ENCODE measurements at regions not wholly inside any gene's neighbourhood (a gene's known extent, or its start where the extent isn't known, plus 50 kb on each side); places are given as distances from the start of the nearest gene placed in this dataset.
A peak's percentile ranks its signal among the peaks of the same experiment; 100 is the strongest.

- Histone ChIP-seq H3K36me3 (no peaks in the 10 kb centered on the region), H3K4me1 (peaks cover 17 to 40% (median 33%) of the 10 kb centered on the region in 4 donors), H3K27ac (peak overlapping the region in 2 of 4 donors; percentile 59 to 68), H3K27me3 (no peaks in the 10 kb centered on the region), H3K4me3 (no peak overlapping the region), H3K9me3 (no peaks in the 10 kb centered on the region)
- no peak for TF ChIP-seq CTCF (IDR thresholded peaks at IDR 0.05)
- no peak for ATAC-seq (ENCODE audit: low FRiP score in 2 of 2)
- no peak for DNase-seq
Observed at GRCh38 chr12:92079054-92079385, 66.6 kb downstream of the BTG1 start.

- Histone ChIP-seq H3K9me3 (no peaks in the 10 kb centered on the region), H3K27ac (peak overlapping the region in 1 of 4 donors; percentile 68), H3K36me3 (no peaks in the 10 kb centered on the region), H3K4me1 (peaks cover 17 to 40% (median 33%) of the 10 kb centered on the region in 4 donors), H3K4me3 (no peak overlapping the region), H3K27me3 (no peaks in the 10 kb centered on the region)
- WGBS, 2 donors: 70 to 79% methylated on average over 4 of the region's 4 CpGs
- DNase-seq: no peak
- ATAC-seq (ENCODE audit: low FRiP score in 2 of 2): peak in 1 of 2 donors; percentile 90
- TF ChIP-seq CTCF (IDR thresholded peaks at IDR 0.05) (no peak), POLR2AphosphoS5 (IDR thresholded peaks at IDR 0.05) (no peak), POLR2A (IDR thresholded peaks at IDR 0.05) (no peak), EP300 (IDR thresholded peaks at IDR 0.05) (no peak)
Observed at GRCh38 chr12:92078167-92079053, 67.2 kb downstream of the BTG1 start.

- Histone ChIP-seq H3K27ac (peak overlapping the region in 1 of 4 donors; percentile 20), H3K36me3 (no peaks in the 10 kb centered on the region), H3K9me3 (no peaks in the 10 kb centered on the region), H3K4me1 (peaks cover 17 to 40% (median 33%) of the 10 kb centered on the region in 4 donors), H3K4me3 (no peak overlapping the region), H3K27me3 (no peaks in the 10 kb centered on the region)
- ATAC-seq (ENCODE audit: low FRiP score in 2 of 2) (no peak), DNase-seq (no peak)
- TF ChIP-seq POLR2A (IDR thresholded peaks at IDR 0.05) (no peak), CTCF (IDR thresholded peaks at IDR 0.05) (no peak), EP300 (IDR thresholded peaks at IDR 0.05) (no peak), POLR2AphosphoS5 (IDR thresholded peaks at IDR 0.05) (no peak)
- 86 to 96% methylated on average over 1 of the region's 1 CpG for WGBS, 2 donors
Observed at GRCh38 chr12:92077530-92077929, 68.1 kb downstream of the BTG1 start.

GRCh38 chr12:92076101-92076500, 69.5 kb downstream of the BTG1 start:
- ATAC-seq (ENCODE audit: low FRiP score in 2 of 2) (no peak), DNase-seq (no peak)
- no peak overlapping the region for H3K4me3 ChIP-seq
- TF ChIP-seq POLR2A (IDR thresholded peaks at IDR 0.05) (no peak), EP300 (IDR thresholded peaks at IDR 0.05) (no peak)
- H3K4me1 ChIP-seq: peaks cover 17 to 40% (median 35%) of the 10 kb centered on the region in 4 donors
- no peaks in the 10 kb centered on the region for H3K36me3 ChIP-seq
- H3K27ac ChIP-seq: peak overlapping the region in 3 of 4 donors; percentile 28 to 40 (median 36)
- H3K9me3 ChIP-seq: no peaks in the 10 kb centered on the region
- H3K27me3 ChIP-seq: no peaks in the 10 kb centered on the region

- ATAC-seq (ENCODE audit: low FRiP score in 2 of 2) (no peak), DNase-seq (no peak)
- Histone ChIP-seq H3K27me3 (no peaks in the 10 kb centered on the region), H3K9me3 (no peaks in the 10 kb centered on the region), H3K27ac (peak overlapping the region in 3 of 4 donors; percentile 28 to 40 (median 36)), H3K36me3 (no peaks in the 10 kb centered on the region), H3K4me3 (no peak overlapping the region), H3K4me1 (peaks cover 21 to 37% (median 33%) of the 10 kb centered on the region in 4 donors)
- TF ChIP-seq EP300 (IDR thresholded peaks at IDR 0.05) (no peak), CTCF (IDR thresholded peaks at IDR 0.05) (no peak), POLR2A (IDR thresholded peaks at IDR 0.05) (no peak), POLR2AphosphoS5 (IDR thresholded peaks at IDR 0.05) (no peak)
- WGBS, 2 donors: 80 to 81% methylated on average over 2 of the region's 2 CpGs
Observed at GRCh38 chr12:92075425-92075914, 70.2 kb downstream of the BTG1 start.
